HepG2 (cell line): ENCODE measurements at regions not wholly inside any gene's neighbourhood (a gene's known extent, or its start where the extent isn't known, plus 50 kb on each side); places are given as distances from the start of the nearest gene placed in this dataset.

ENCODE experiments used
- CREM ChIP-seq, 2 experiments: sonication (generic) in 1 of 2; formaldehyde crosslinking in 1 of 2; IDR thresholded peaks; 2 replicates each; pipeline versions ENCODE4 v1.4.0 to v1.6.1; 2016 to 2020; ENCODE audit warnings: antibody characterized with exemption in 1 of 2, mild to moderate bottlenecking in 1 of 2, missing genetic modification reagents in 1 of 2
- HNRNPK ChIP-seq: fragments of 200-400 bp; formaldehyde crosslinking; IDR thresholded peaks from 2 replicates; pipeline ENCODE4 v1.6.1; 2018; ENCODE audit warnings: low read length, low read depth, moderate library complexity, mild to moderate bottlenecking; ENCODE audit not compliant: poor library complexity, severe bottlenecking
- HNRNPL ChIP-seq: fragments of 200-400 bp; formaldehyde crosslinking; IDR thresholded peaks from 2 replicates; pipeline ENCODE4 v1.6.1; 2017; ENCODE audit warnings: mild to moderate bottlenecking, low read depth, low read length
- HOMEZ ChIP-seq: IDR thresholded peaks from 2 replicates; pipeline ENCODE4 v1.6.1; 2016; ENCODE audit warnings: low read depth
- MAFK ChIP-seq, 2 experiments: IDR thresholded peaks in 1 of 2; conservative IDR thresholded peaks in 1 of 2; 2 replicates each; pipeline ENCODE4 v1.6.1; 2011; ENCODE audit warnings: improper control_type of control experiment in 2 of 2, low read length in 2 of 2
- MAZ ChIP-seq, 2 experiments: sonication (generic) in 1 of 2; formaldehyde crosslinking in 1 of 2; IDR thresholded peaks; 2 replicates each; pipeline versions ENCODE4 v1.5.0 to v1.6.1; 2012 to 2020; ENCODE audit warnings: low read depth in 2 of 2, mild to moderate bottlenecking in 2 of 2, borderline replicate concordance in 1 of 2, improper control_type of control experiment in 1 of 2, low read length in 1 of 2, missing genetic modification reagents in 1 of 2, moderate library complexity in 1 of 2
- MLLT10 ChIP-seq: sonication (generic); formaldehyde crosslinking; IDR thresholded peaks from 2 replicates; pipeline ENCODE4 v1.4.0; 2020; ENCODE audit warnings: missing genetic modification reagents
- PCBP2 ChIP-seq: fragments of 200-400 bp; formaldehyde crosslinking; optimal IDR thresholded peaks from 2 replicates; pipeline ENCODE3; 2018; ENCODE audit warnings: low read length, low read depth; ENCODE audit not compliant: poor library complexity, severe bottlenecking
- POGK ChIP-seq: sonication (generic); formaldehyde crosslinking; conservative IDR thresholded peaks from 2 replicates; pipeline ENCODE4 v1.8.0; 2022; ENCODE audit warnings: mild to moderate bottlenecking, moderate library complexity, missing genetic modification reagents
- POLR2AphosphoS5 ChIP-seq: IDR thresholded peaks from 2 replicates; pipeline ENCODE4 v1.6.1; 2012; ENCODE audit warnings: low read depth, low read length
- RBFOX2 ChIP-seq: fragments of 200-400 bp; formaldehyde crosslinking; IDR thresholded peaks from 2 replicates; pipeline ENCODE4 v1.6.1; 2017; ENCODE audit warnings: low read depth, mild to moderate bottlenecking, low read length
- ZNF24 ChIP-seq: fragments of 450-650 bp; IDR thresholded peaks from 2 replicates; pipeline ENCODE4 v1.6.1; 2017; ENCODE audit warnings: antibody characterized with exemption, mild to moderate bottlenecking
- ZNF513 ChIP-seq: sonication (generic); formaldehyde crosslinking; conservative IDR thresholded peaks from 2 replicates; pipeline ENCODE4 v1.5.0; 2020; ENCODE audit warnings: missing genetic modification reagents
- ZNF761 ChIP-seq: sonication (generic); formaldehyde crosslinking; conservative IDR thresholded peaks from 2 replicates; pipeline ENCODE4 v1.4.0; 2020; ENCODE audit warnings: mild to moderate bottlenecking, missing genetic modification reagents

DNA sequence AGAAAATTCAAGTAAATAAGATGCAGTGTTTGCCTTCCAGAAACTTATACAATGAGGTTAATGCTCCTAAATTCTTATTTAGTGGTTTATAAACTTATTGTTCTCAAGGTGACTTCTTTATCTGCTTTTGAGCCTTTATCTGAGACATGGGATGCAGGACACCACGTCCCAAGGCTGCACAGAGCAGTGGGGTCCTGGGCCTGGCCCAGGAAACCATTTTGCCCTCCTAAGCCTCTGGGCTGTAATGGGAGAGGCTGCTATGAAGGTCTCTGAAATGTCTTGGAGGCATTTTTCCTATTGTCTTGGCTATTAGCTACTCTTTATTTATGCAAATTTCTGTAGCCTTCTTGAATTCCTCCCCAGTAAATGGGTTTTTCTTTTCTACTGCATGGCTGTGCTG is 652.6 kb upstream of the SETBP1 start:
- no peak for TF ChIP-seq HNRNPL
- no peak for TF ChIP-seq ZNF513 (CRISPR knock-in tag)
- TF ChIP-seq MAFK (conservative IDR thresholded peaks at IDR 0.05 in 1 of 2, IDR thresholded peaks at IDR 0.05 in 1 of 2; ENCODE audit: low read length in 2 of 2) = no peak
- TF ChIP-seq POGK (CRISPR knock-in tag) = no peak
- no peak for TF ChIP-seq PCBP2
- TF ChIP-seq POLR2AphosphoS5 = no peak
- TF ChIP-seq MAZ (IDR thresholded peaks at IDR 0.05; ENCODE audit: borderline replicate concordance, low read depth, low read length) = no peak
- no peak for TF ChIP-seq MAZ (CRISPR knock-in tag; IDR thresholded peaks at IDR 0.05; ENCODE audit: low read depth)
- TF ChIP-seq MLLT10 (CRISPR knock-in tag) = no peak
- no peak for TF ChIP-seq ZNF24
- TF ChIP-seq ZNF761 = no peak
- TF ChIP-seq CREM (IDR thresholded peaks at IDR 0.05) = no peak
- no peak for TF ChIP-seq CREM (CRISPR knock-in tag; IDR thresholded peaks at IDR 0.05)
- TF ChIP-seq RBFOX2 = no peak
- TF ChIP-seq HOMEZ (CRISPR knock-in tag) = no peak
- TF ChIP-seq HNRNPK = no peak
